HCT116 (cell line): ENCODE measurements at regions not wholly inside any gene's neighbourhood (a gene's known extent, or its start where the extent isn't known, plus 50 kb on each side); places are given as distances from the start of the nearest gene placed in this dataset.

Experiments used
- EZH2phosphoT487 ChIP-seq: fragments of 200-600 bp; IDR thresholded peaks from 2 replicates; pipeline ENCODE4 v1.6.1; 2018; ENCODE audit warnings: antibody characterized with exemption, borderline replicate concordance
- JUND ChIP-seq: IDR thresholded peaks from 2 replicates; pipeline ENCODE4 v1.6.1; 2012
- POLR2A ChIP-seq: IDR thresholded peaks from 2 replicates; pipeline ENCODE4 v1.7.0; 2011; ENCODE audit warnings: borderline replicate concordance; ENCODE audit not compliant: insufficient read depth, insufficient read length; ENCODE audit errors: extremely low read depth
- POLR2AphosphoS5 ChIP-seq: IDR thresholded peaks from 2 replicates; pipeline ENCODE4 v1.6.1; 2011; ENCODE audit warnings: mild to moderate bottlenecking, low read depth, low read length, moderate library complexity
- SP1 ChIP-seq: IDR thresholded peaks from 2 replicates; pipeline ENCODE4 v1.6.1; 2012; ENCODE audit warnings: low read depth
- TCF7L2 ChIP-seq: IDR thresholded peaks from 2 replicates; pipeline ENCODE4 v1.7.0; 2011; ENCODE audit warnings: borderline replicate concordance, inconsistent platforms; ENCODE audit not compliant: insufficient read depth, insufficient read length; ENCODE audit errors: extremely low read depth
- YY1 ChIP-seq: IDR thresholded peaks from 2 replicates; pipeline ENCODE4 v1.6.1; 2011; ENCODE audit warnings: low read length, low read depth, moderate library complexity, mild to moderate bottlenecking; ENCODE audit not compliant: insufficient replicate concordance; ENCODE audit errors: extremely low read depth
- ZFX ChIP-seq: fragments of 450-650 bp; IDR thresholded peaks from 2 replicates; pipeline ENCODE4 v1.6.1; 2017
- TF ChIP-seq, protein P1 (sequence below), 3 experiments: fragments of 200-600 bp in 1 of 3; sonication (generic) in 1 of 3; IDR thresholded peaks in 2 of 3; conservative IDR thresholded peaks in 1 of 3; 2 replicates each; pipeline ENCODE4 v1.5.1; 2012 to 2017; ENCODE audit warnings: low read depth in 2 of 3, low read length in 2 of 3, antibody characterized with exemption in 1 of 3, borderline replicate concordance in 1 of 3, control low read depth in 1 of 3, mild to moderate bottlenecking in 1 of 3, mixed read lengths in 1 of 3, mixed run types in 1 of 3, moderate library complexity in 1 of 3; ENCODE audit not compliant: insufficient read depth in 1 of 3
- TF ChIP-seq, protein P2 (sequence below): IDR thresholded peaks from 2 replicates; pipeline ENCODE4 v1.6.1; 2011; ENCODE audit warnings: mild to moderate bottlenecking, low read length, moderate library complexity; ENCODE audit not compliant: insufficient replicate concordance; ENCODE audit errors: extremely low read depth
- TF ChIP-seq, protein P3 (sequence below): IDR thresholded peaks from 2 replicates; pipeline ENCODE4 v1.6.1; 2012

DNA sequence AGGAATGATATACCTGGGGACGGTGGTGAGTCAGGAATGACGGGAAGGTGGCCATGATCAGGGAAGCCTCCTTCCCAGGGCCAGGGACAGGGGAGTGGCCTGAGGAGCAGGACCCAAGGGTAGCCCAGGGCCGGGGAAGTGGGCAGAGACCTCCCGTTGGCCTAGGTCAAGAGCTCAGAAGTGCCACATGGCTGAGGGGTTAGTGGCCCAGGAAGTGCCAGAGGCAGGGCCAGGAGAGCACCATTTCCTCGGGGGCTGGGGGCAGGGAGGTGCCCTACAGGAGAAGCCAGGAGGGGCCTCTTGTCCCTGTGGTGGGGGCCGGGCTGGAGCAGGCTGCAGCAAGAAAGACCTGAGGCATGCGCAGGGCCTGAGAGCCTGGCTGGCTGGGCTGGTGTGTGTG is 152.3 kb upstream of the ZSWIM2 start:
- TF ChIP-seq, protein P1, sequence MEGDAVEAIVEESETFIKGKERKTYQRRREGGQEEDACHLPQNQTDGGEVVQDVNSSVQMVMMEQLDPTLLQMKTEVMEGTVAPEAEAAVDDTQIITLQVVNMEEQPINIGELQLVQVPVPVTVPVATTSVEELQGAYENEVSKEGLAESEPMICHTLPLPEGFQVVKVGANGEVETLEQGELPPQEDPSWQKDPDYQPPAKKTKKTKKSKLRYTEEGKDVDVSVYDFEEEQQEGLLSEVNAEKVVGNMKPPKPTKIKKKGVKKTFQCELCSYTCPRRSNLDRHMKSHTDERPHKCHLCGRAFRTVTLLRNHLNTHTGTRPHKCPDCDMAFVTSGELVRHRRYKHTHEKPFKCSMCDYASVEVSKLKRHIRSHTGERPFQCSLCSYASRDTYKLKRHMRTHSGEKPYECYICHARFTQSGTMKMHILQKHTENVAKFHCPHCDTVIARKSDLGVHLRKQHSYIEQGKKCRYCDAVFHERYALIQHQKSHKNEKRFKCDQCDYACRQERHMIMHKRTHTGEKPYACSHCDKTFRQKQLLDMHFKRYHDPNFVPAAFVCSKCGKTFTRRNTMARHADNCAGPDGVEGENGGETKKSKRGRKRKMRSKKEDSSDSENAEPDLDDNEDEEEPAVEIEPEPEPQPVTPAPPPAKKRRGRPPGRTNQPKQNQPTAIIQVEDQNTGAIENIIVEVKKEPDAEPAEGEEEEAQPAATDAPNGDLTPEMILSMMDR (IDR thresholded peaks at IDR 0.05 in 2 of 3, conservative IDR thresholded peaks at IDR 0.05 in 1 of 3; ENCODE audit: borderline replicate concordance in 1 of 3, insufficient read depth in 1 of 3, low read depth in 2 of 3, low read length in 2 of 3), result no peak
- TF ChIP-seq EZH2phosphoT487 (no peak), SP1 (no peak), ZFX (no peak), POLR2AphosphoS5 (no peak), YY1 (no peak), POLR2A (no peak), JUND (no peak), TCF7L2 (no peak)
- TF ChIP-seq, protein P2, sequence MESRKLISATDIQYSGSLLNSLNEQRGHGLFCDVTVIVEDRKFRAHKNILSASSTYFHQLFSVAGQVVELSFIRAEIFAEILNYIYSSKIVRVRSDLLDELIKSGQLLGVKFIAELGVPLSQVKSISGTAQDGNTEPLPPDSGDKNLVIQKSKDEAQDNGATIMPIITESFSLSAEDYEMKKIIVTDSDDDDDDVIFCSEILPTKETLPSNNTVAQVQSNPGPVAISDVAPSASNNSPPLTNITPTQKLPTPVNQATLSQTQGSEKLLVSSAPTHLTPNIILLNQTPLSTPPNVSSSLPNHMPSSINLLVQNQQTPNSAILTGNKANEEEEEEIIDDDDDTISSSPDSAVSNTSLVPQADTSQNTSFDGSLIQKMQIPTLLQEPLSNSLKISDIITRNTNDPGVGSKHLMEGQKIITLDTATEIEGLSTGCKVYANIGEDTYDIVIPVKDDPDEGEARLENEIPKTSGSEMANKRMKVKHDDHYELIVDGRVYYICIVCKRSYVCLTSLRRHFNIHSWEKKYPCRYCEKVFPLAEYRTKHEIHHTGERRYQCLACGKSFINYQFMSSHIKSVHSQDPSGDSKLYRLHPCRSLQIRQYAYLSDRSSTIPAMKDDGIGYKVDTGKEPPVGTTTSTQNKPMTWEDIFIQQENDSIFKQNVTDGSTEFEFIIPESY, result no peak
- TF ChIP-seq, protein P3, sequence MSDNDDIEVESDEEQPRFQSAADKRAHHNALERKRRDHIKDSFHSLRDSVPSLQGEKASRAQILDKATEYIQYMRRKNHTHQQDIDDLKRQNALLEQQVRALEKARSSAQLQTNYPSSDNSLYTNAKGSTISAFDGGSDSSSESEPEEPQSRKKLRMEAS, result no peak
